NAMALWA (cell line): ENCODE measurements at regions not wholly inside any gene's neighbourhood (a gene's known extent, or its start where the extent isn't known, plus 50 kb on each side); places are given as distances from the start of the nearest gene placed in this dataset.

Experiments
- DNase-seq: peaks from one replicate; pipeline ENCODE4 v3.0.0-alpha.2; 2015; ENCODE audit warnings: low spot score

DNA sequence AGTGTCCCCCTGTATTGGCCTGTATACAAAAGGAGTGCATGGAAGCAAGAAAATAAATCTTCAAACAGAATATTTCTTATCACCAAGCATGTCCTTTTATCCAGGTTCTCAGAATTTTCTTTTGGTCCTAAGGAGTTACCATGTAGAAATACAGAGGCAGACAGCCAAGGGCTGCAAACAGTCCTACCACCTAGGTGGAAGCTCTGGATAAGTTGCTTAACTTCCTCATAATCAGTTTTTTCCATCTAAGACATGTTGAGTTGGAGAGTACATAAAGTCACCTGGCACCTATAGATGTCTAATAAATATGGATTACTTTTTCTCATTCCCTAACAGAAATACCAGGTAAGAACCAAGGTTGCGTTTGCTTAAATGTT is 57.0 kb upstream of the BLID start:
- no peak for DNase-seq

DNA sequence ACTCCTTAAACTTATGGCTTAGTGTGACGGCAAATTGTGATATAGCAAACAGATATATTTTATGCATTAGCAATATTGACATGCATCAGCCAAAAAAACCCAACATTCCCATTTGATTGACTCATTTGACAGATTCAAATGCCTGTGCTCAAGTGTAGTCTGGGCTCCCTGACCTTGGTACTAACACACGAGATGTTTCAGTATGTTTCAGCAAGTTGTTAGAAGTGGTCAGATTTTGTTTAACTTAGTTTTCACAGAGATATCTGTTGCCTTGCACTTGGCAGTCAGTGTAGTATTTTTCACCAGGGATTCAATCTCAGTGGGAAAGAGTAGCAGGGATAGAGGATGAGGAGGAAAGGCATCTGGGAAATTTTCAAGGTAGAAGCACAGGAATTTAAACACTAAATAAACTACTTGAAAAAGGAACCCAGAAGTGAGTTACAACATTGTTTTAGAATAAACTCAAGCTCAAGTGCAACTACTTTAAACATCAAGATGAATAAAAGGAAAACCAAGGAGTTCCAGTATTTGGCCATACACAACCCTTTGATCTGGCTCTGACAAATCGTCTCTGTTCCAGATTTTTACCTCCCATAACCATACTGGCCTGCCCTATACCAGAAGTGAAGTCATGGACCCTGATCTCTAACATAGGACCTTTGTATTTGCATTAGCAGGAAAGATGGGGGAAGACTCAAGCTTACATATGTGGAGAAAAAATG is 56.5 kb upstream of the BLID start:
- no peak for DNase-seq

DNA sequence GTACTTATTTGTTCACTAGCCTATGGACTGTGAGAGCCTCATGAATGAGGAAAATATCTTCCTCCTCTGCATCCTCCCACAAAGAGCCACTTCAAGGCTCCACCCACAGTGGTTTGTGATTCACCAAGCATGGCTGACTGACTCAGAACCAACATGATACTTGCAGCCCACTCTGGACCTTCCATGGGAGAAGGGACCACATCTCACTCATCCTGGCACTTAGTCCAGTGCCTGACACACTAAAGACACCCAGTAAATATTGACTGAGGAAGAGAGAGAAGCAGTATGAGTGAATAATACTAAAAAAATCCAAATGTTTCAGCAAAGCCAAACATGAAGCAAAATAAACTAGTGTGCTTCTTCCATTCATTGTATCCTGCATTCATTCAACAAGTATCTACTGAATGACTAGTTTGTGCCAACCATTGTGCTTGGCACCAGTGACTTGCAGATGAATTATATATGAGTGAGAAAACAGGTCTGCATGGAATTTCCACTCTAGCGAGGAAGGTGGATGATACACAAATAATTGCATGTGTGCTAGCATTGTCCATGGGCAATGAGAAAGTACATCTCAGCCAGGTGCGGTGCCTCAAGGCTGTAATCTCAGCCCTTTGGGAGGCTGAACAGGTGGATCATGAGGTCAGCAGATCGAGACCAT is 54.9 kb upstream of the BLID start:
- DNase-seq, result no peak

DNA sequence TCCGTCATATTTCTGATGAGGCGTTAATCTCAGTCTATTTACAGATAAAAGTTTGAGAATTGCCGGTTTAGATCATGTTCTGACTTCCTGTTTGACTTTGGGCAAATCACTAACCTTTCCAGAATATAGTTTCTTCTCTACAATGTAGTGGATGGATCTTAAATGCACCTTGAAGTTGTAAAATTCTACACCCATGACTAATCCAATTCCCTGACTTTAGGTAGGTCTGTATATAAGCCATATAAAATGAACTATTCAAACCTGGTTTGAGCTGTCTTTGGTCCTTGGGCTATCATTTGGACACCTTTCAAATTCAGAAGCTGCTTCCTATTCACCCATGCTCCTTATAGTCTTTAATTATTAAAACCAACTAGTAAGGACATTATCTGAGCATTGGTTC is 52.2 kb upstream of the BLID start:
- no peak for DNase-seq

DNA sequence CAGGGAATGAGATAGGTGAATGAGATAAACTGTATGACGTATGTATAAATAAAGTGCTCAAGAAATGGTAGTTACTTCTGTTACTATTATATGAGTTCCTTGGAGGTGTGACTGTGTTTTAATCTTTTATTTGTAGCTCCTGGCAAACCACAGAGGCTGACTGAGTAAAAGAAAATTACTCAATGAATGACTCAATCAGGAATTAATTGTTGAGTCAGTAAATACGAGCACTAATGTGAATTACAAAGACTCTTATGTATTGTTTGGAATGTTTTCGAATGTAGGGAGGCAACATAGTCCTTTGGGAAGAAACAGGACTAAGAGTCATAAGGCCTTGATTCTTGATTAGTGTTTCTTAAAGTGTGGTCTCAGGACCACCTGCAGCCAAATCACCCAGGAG is 51.1 kb upstream of the BLID start:
- no peak for DNase-seq

DNA sequence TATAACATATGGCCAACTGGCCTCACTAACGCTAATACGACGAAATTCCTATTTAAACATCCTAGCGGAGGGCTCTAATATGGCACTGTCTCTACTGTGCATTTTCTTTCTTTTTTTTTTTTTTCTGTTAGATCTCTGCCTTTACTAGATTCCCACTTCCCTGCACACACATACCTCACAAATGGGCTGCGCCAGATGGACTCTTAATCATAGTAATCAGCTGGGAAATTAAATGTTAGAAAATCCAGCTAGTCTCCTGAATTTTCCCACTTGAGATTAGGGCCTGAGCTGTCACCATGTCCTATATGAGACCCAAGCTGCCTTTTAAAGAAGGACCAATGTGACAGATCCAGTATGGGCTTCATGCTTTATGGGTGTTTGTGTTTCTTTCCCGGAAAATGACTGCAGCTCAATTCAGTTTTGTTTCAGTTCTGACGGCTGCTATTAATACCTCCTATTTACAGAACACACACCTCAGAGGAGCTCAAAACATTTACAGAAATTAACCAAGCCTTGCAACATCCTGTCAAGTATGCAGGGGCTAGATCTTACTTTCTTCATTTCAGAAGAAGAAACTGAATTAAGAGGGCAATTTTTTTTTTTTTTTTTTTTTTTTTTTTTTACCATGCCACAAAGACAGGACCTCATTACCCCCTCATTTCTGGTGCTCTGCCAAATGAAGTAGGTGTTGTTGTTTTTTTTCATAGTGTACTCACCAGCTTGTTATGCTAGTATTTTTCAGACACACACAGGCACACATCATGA is 49.8 kb upstream of the BLID start:
- DNase-seq, result no peak
